ENCODE measurements at regions not wholly inside any gene's neighbourhood (a gene's known extent, or its start where the extent isn't known, plus 50 kb on each side); places are given as distances from the start of the nearest gene placed in this dataset.

GRCh38 chr19:23565256-23565655, 121.8 kb downstream of the ZNF675 start:
- TF ChIP-seq, protein P1, sequence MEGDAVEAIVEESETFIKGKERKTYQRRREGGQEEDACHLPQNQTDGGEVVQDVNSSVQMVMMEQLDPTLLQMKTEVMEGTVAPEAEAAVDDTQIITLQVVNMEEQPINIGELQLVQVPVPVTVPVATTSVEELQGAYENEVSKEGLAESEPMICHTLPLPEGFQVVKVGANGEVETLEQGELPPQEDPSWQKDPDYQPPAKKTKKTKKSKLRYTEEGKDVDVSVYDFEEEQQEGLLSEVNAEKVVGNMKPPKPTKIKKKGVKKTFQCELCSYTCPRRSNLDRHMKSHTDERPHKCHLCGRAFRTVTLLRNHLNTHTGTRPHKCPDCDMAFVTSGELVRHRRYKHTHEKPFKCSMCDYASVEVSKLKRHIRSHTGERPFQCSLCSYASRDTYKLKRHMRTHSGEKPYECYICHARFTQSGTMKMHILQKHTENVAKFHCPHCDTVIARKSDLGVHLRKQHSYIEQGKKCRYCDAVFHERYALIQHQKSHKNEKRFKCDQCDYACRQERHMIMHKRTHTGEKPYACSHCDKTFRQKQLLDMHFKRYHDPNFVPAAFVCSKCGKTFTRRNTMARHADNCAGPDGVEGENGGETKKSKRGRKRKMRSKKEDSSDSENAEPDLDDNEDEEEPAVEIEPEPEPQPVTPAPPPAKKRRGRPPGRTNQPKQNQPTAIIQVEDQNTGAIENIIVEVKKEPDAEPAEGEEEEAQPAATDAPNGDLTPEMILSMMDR (IDR thresholded peaks at IDR 0.05): no peak
- TF ChIP-seq POLR2A (IDR thresholded peaks at IDR 0.05): no peak
